Heart left ventricle (tissue), 16 donors: ENCODE measurements at regions not wholly inside any gene's neighbourhood (a gene's known extent, or its start where the extent isn't known, plus 50 kb on each side); places are given as distances from the start of the nearest gene placed in this dataset.

Experiments
- ATAC-seq, 4 donors: fragments of 200-7000 bp; cut with Tn5 transposase; one replicate each; pipeline ENCODE4 v1.9.1; 2020 to 2022; ENCODE audit warnings: moderate library complexity in 4 of 4, mild to moderate bottlenecking in 3 of 4, moderate number of reproducible peaks in 1 of 4
- DNase-seq, 5 donors: peaks; one replicate each; pipeline ENCODE4 v3.0.0-alpha.2; 2020
- H3K27ac ChIP-seq, 12 donors: fragments of 200-600 bp; sonication (generic) in 4 of 12; one replicate each; pipeline versions ENCODE4 v1.5.0 to v1.8.0; 2016 to 2022; ENCODE audit warnings: mild to moderate bottlenecking in 2 of 12
- H3K27me3 ChIP-seq, 9 donors: fragments of 200-600 bp; sonication (generic) in 2 of 9; one replicate each; pipeline versions ENCODE4 v1.5.1 to v1.8.0; 2016 to 2022; ENCODE audit warnings: mild to moderate bottlenecking in 3 of 9
- H3K36me3 ChIP-seq, 9 donors: fragments of 200-600 bp; sonication (generic) in 2 of 9; one replicate each; pipeline versions ENCODE4 v1.5.0 to v1.8.0; 2018 to 2022; ENCODE audit warnings: mild to moderate bottlenecking in 2 of 9
- H3K4me1 ChIP-seq, 12 donors: fragments of 200-600 bp; sonication (generic) in 4 of 12; one replicate each; pipeline versions ENCODE4 v1.5.0 to v1.8.0; 2016 to 2022; ENCODE audit warnings: mild to moderate bottlenecking in 3 of 12
- H3K4me3 ChIP-seq, 12 donors: fragments of 200-600 bp; sonication (generic) in 4 of 12; one replicate each; pipeline versions ENCODE4 v1.5.0 to v1.8.0; 2017 to 2022; ENCODE audit warnings: mild to moderate bottlenecking in 9 of 12, moderate library complexity in 4 of 12
- H3K9me3 ChIP-seq, 12 donors: fragments of 200-600 bp; sonication (generic) in 4 of 12; one replicate each; pipeline versions ENCODE4 v1.5.0 to v1.8.0; 2016 to 2022; ENCODE audit warnings: mild to moderate bottlenecking in 1 of 12
- CTCF ChIP-seq, 12 donors: fragments of 200-600 bp; sonication (generic) in 4 of 12; IDR thresholded peaks; one replicate each; pipeline versions ENCODE4 v1.5.0 to v1.8.0; 2018 to 2022; ENCODE audit warnings: antibody characterized with exemption in 12 of 12, mild to moderate bottlenecking in 5 of 12
- POLR2A ChIP-seq, 2 donors: fragments of 450-650 bp; IDR thresholded peaks; one replicate each; pipeline ENCODE4 v1.6.1; 2017; ENCODE audit warnings: antibody characterized with exemption in 2 of 2, mild to moderate bottlenecking in 2 of 2, moderate library complexity in 2 of 2
- WGBS, 4 donors: extraction: QIAGEN DNeasy Blood & Tissue Kit in 2 of 4; methylation state at CpG; one replicate each; pipeline versions ENCODE4 v1.1.5 to v1.1.7; 2013 to 2018; 5-methylcytosine and 5-hydroxymethylcytosine counted together
- intact Hi-C, 10 donors: fragments of 100-400 bp; cut with DNase I; formaldehyde crosslinking; loops; one replicate each; pipeline versions ENCODE4 v1.11.1 to v1.14.2; 2022
- donor health status: ischemic (EF 13 %, LVEDD 7.1; RV severe dilation, severe dysfunction).
- donor health status: healthy with polysubstance abuse.
- donor health status: DM: no; HTN: yes; CAD: no.
- donor health status: DM: no; HTN: no; CAD: no.
- donor health status: ischemic (EF 25% LVEDD 6.9; RV normal size, moderate dysfunction).
- donor health status: ischemic (EF 25% LVEDD 5.7; RV mildly dilated, moderate dysfunction).
- donor health status: healthy.
- donor health status: DM: yes; HTN: yes; CAD: no.
- donor health status: ischemic (EF 35%, LVEDD 5.7; RV mildly dilated, moderate dysfunction).
- donor health status: nonischemic (EF 11% LVEDD 7.7; RV severe dilation, severe dysfunction).
- donor health status: DM: yes; HTN: yes; CAD: no.
- donor health status: PGD.
- donor health status: ischemic (EF 29% LVEDD 5.4; RV normal size, mild dysfunction).
- donor health status: nonischemic (EF 23%, LVEDD 6.1; RV moderate dilation, normal function).

- no peaks in the 10 kb centered on the region for H3K36me3 ChIP-seq
- no peaks in the 10 kb centered on the region for H3K27me3 ChIP-seq
- H3K4me3 ChIP-seq = no peak overlapping the region
- TF ChIP-seq POLR2A (IDR thresholded peaks at IDR 0.05) (no peak), CTCF (IDR thresholded peaks at IDR 0.05) (no peak)
- peak in 3 of 5 donors; percentile 16 to 42 (median 35) for DNase-seq
- H3K4me1 ChIP-seq = peaks cover 0 to 4% (median 0%) of the 10 kb centered on the region in 12 donors
- no peaks in the 10 kb centered on the region for H3K9me3 ChIP-seq
- peak; percentile 82 to 94 (median 87) for ATAC-seq
- WGBS, 4 donors = 70 to 86% (median 76%) methylated on average over 8 of the region's 8 CpGs
- H3K27ac ChIP-seq = peak overlapping the region in 3 of 12 donors; percentile 13 to 57 (median 48)
- intact Hi-C loops = no loop called here
Measured at GRCh38 chr5:133780619-133781280, 168.4 kb upstream of the FSTL4 start.

GRCh38 chr5:133779828-133780475 is 167.6 kb upstream of the FSTL4 start:
- ATAC-seq (peak; percentile 30 to 52 (median 37)), DNase-seq (no peak)
- no peak overlapping the region for H3K4me3 ChIP-seq
- no peaks in the 10 kb centered on the region for H3K36me3 ChIP-seq
- peaks cover 0 to 4% (median 0%) of the 10 kb centered on the region in 12 donors for H3K4me1 ChIP-seq
- no peaks in the 10 kb centered on the region for H3K27me3 ChIP-seq
- H3K27ac ChIP-seq = peak overlapping the region in 4 of 12 donors; percentile 13 to 57 (median 34)
- 69 to 80% (median 79%) methylated on average over 7 to 8 of the region's 8 CpGs for WGBS, 4 donors
- H3K9me3 ChIP-seq = no peaks in the 10 kb centered on the region
- TF ChIP-seq POLR2A (IDR thresholded peaks at IDR 0.05) (no peak), CTCF (IDR thresholded peaks at IDR 0.05) (no peak)
- intact Hi-C loops = loop anchor here in 2 of 10 donors (5.0 to 10.0 kb wide), 2 partner anchors 87 to 165 kb away; no protein-coding TSS in a partner anchor

- Histone ChIP-seq H3K27me3 (peaks cover 0 to 3% (median 0%) of the 10 kb centered on the region in 9 donors), H3K27ac (no peak overlapping the region), H3K4me3 (no peak overlapping the region), H3K36me3 (no peaks in the 10 kb centered on the region), H3K9me3 (no peaks in the 10 kb centered on the region), H3K4me1 (peaks cover 0 to 4% (median 0%) of the 10 kb centered on the region in 12 donors)
- TF ChIP-seq POLR2A (IDR thresholded peaks at IDR 0.05) (no peak), CTCF (IDR thresholded peaks at IDR 0.05) (no peak)
- DNase-seq (no peak), ATAC-seq (no peak)
- intact Hi-C loops = loop anchor here in 2 of 10 donors (5.0 to 10.0 kb wide), 2 partner anchors 89 to 166 kb away; no protein-coding TSS in a partner anchor
- WGBS, 4 donors = 76 to 96% (median 89%) methylated on average over 4 to 5 of the region's 5 CpGs
Measured at GRCh38 chr5:133778636-133779035, 166.3 kb upstream of the FSTL4 start.

GRCh38 chr5:133777951-133778350 is 165.6 kb upstream of the FSTL4 start:
- H3K36me3 ChIP-seq = no peaks in the 10 kb centered on the region
- no peak overlapping the region for H3K27ac ChIP-seq
- peaks cover 0 to 3% (median 0%) of the 10 kb centered on the region in 9 donors for H3K27me3 ChIP-seq
- ATAC-seq (no peak), DNase-seq (no peak)
- no peak overlapping the region for H3K4me3 ChIP-seq
- 55 to 69% (median 60%) methylated on average over 3 of the region's 3 CpGs for WGBS, 4 donors
- H3K9me3 ChIP-seq = no peaks in the 10 kb centered on the region
- H3K4me1 ChIP-seq = peaks cover 0 to 4% (median 0%) of the 10 kb centered on the region in 12 donors
- intact Hi-C loops = loop anchor here in 2 of 10 donors (5.0 to 10.0 kb wide), 2 partner anchors 89 to 167 kb away; no protein-coding TSS in a partner anchor
- no peak for TF ChIP-seq POLR2A (IDR thresholded peaks at IDR 0.05)
- no peak for TF ChIP-seq CTCF (IDR thresholded peaks at IDR 0.05)
